Ishikawa (cell line): ENCODE measurements at regions not wholly inside any gene's neighbourhood (a gene's known extent, or its start where the extent isn't known, plus 50 kb on each side); places are given as distances from the start of the nearest gene placed in this dataset.

Experiments
- CEBPB ChIP-seq: IDR thresholded peaks from 2 replicates; pipeline ENCODE4 v1.6.1; 2012
- CREB1 ChIP-seq: IDR thresholded peaks from 2 replicates; pipeline ENCODE4 v1.6.1; 2012; ENCODE audit warnings: low read depth
- EGR1 ChIP-seq: IDR thresholded peaks from 2 replicates; pipeline ENCODE4 v1.6.1; 2012
- EP300 ChIP-seq: IDR thresholded peaks from 2 replicates; pipeline ENCODE4 v1.6.1; 2012; ENCODE audit warnings: borderline replicate concordance
- FOXM1 ChIP-seq: IDR thresholded peaks from 2 replicates; pipeline ENCODE4 v1.6.1; 2012; ENCODE audit warnings: low read depth, borderline replicate concordance
- NFIC ChIP-seq: IDR thresholded peaks from 2 replicates; pipeline ENCODE4 v1.6.1; 2012
- RAD21 ChIP-seq: IDR thresholded peaks from 2 replicates; pipeline ENCODE4 v1.6.1; 2012; ENCODE audit warnings: low read depth
- TAF1 ChIP-seq: IDR thresholded peaks from 2 replicates; pipeline ENCODE4 v1.6.1; 2012; ENCODE audit warnings: low read depth, mild to moderate bottlenecking
- TCF12 ChIP-seq: IDR thresholded peaks from 2 replicates; pipeline ENCODE4 v1.6.1; 2012; ENCODE audit warnings: low read depth
- TEAD4 ChIP-seq: IDR thresholded peaks from 2 replicates; pipeline ENCODE4 v1.6.1; 2012
- YY1 ChIP-seq: IDR thresholded peaks from 2 replicates; pipeline ENCODE4 v1.6.1; 2012; ENCODE audit warnings: low read depth
- ZBTB7A ChIP-seq: IDR thresholded peaks from 2 replicates; pipeline ENCODE4 v1.6.1; 2012; ENCODE audit warnings: low read depth
- TF ChIP-seq, protein P1 (sequence below): IDR thresholded peaks from 2 replicates; pipeline ENCODE4 v1.6.1; 2012
- TF ChIP-seq, protein P2 (sequence below): IDR thresholded peaks from 2 replicates; pipeline ENCODE4 v1.6.1; 2012
- TF ChIP-seq, protein P3 (sequence below): IDR thresholded peaks from 2 replicates; pipeline ENCODE4 v1.6.1; 2012; ENCODE audit warnings: low read depth, mild to moderate bottlenecking

DNA sequence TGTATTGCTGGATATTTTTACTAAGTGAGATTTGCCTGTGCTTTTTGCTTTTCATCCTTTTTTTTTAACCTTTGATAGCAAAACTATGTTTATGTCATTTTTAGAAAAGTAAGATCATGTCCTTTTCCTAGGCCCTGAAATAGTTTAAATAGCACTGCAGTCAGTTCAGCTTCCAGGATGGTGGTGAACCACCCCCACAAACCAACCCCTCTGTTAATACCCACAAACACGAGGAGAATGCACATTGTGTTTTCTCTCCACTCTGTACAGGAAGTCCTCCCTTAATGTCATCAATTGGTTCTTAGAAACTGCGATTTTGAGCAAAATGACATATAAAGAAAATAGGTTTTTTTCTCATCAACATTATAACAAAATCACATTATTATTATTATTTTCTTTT is 117.7 kb upstream of the DSCAM start:
- no peak for TF ChIP-seq YY1

DNA sequence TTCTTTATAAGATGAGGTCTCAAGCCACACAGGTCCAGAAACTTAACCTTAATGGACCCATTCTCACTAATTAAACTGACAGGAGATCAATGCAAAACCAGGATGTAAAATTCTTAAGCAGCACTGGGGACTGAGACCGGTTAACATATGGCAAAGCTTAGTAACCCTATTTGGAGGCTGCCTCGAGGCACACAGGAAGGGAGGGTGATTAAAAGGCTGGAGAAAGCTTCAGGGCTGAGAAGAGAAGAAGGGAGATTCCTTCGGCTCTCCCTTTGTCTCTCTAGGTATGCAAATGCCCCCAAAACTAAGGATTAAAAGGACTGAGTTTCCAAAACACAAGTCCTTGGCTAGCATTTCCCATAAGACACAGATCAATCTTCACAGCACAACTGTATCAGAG is 120.8 kb upstream of the DSCAM start:
- TF ChIP-seq FOXM1 (no peak), TCF12 (no peak), CEBPB (no peak), TEAD4 (no peak), CREB1 (no peak), ZBTB7A (no peak)
- TF ChIP-seq, protein P1, sequence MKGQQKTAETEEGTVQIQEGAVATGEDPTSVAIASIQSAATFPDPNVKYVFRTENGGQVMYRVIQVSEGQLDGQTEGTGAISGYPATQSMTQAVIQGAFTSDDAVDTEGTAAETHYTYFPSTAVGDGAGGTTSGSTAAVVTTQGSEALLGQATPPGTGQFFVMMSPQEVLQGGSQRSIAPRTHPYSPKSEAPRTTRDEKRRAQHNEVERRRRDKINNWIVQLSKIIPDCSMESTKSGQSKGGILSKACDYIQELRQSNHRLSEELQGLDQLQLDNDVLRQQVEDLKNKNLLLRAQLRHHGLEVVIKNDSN = no peak

DNA sequence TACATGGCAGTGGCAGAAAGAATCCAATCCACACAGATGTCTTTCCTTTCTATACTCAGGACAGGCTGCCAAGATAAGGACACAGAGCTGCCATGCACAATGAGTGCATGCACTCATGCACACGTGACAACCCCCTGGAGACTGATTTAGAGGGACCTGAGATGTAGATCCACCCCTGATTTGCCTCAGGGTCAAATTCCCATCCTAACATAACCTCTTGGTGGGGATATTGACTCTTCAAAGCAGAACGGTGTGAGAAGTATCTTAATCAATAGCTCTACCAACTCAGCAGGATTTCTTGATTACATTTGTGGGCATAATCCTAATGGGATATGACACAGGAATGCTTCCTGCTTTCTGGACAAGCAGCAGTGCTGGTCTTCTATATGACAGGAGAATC is 125.2 kb upstream of the DSCAM start:
- TF ChIP-seq CEBPB (no peak), TAF1 (no peak), TCF12 (no peak), ZBTB7A (no peak), RAD21 (no peak), NFIC (no peak), CREB1 (no peak), EGR1 (no peak), YY1 (no peak), FOXM1 (no peak)
- TF ChIP-seq, protein P2, sequence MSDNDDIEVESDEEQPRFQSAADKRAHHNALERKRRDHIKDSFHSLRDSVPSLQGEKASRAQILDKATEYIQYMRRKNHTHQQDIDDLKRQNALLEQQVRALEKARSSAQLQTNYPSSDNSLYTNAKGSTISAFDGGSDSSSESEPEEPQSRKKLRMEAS = no peak

DNA sequence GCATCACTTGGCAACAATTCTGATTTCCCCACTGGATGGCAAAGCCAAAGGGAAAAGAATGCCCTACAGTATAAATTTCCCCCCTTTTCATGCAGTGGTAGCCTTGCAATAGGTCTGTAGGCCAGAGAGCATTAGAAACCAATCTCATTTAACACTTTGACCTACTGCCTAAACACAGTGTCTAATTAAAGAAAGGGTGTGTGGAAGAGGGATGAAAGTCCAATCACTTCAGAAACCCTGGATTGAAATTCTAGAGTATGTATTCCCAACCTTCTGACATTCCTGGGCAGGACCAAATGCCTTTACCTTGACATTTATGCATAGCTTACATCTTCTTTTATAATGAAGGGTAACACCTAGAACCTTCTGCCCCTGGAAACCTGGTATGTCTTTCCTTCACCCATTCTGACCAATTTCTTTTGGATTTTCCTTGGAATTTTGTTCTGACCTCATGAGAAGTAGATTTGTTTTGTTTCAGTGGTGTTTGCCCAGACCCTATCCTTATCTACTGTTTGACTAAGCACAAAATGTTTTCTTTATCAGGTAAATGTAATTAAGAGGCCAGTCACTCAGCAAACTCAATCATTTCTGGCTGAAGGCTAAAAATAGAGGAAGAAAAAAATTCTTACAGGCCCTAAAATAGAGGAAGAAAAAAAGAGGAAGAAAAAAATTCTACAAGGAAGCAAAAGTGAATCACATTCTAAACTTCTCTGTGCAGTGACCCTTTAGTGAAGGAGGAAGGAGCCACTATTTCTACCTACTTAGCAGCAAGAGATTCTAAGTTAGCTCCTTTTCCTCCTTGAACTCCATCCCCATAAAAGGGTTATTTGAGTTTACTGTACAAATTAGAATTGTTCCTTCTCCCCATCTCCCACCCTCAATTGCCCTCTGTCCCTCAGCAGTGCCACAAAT is 129.5 kb upstream of the DSCAM start:
- no peak for TF ChIP-seq ZBTB7A
- no peak for TF ChIP-seq YY1
- TF ChIP-seq, protein P2 = no peak
- no peak for TF ChIP-seq CREB1
- TF ChIP-seq EP300 = no peak
- no peak for TF ChIP-seq FOXM1
- TF ChIP-seq CEBPB = no peak
- TF ChIP-seq, protein P1 = no peak
- TF ChIP-seq EGR1 = no peak
- TF ChIP-seq, protein P3, sequence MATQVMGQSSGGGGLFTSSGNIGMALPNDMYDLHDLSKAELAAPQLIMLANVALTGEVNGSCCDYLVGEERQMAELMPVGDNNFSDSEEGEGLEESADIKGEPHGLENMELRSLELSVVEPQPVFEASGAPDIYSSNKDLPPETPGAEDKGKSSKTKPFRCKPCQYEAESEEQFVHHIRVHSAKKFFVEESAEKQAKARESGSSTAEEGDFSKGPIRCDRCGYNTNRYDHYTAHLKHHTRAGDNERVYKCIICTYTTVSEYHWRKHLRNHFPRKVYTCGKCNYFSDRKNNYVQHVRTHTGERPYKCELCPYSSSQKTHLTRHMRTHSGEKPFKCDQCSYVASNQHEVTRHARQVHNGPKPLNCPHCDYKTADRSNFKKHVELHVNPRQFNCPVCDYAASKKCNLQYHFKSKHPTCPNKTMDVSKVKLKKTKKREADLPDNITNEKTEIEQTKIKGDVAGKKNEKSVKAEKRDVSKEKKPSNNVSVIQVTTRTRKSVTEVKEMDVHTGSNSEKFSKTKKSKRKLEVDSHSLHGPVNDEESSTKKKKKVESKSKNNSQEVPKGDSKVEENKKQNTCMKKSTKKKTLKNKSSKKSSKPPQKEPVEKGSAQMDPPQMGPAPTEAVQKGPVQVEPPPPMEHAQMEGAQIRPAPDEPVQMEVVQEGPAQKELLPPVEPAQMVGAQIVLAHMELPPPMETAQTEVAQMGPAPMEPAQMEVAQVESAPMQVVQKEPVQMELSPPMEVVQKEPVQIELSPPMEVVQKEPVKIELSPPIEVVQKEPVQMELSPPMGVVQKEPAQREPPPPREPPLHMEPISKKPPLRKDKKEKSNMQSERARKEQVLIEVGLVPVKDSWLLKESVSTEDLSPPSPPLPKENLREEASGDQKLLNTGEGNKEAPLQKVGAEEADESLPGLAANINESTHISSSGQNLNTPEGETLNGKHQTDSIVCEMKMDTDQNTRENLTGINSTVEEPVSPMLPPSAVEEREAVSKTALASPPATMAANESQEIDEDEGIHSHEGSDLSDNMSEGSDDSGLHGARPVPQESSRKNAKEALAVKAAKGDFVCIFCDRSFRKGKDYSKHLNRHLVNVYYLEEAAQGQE = no peak
- no peak for TF ChIP-seq TAF1
- TF ChIP-seq NFIC = no peak

DNA sequence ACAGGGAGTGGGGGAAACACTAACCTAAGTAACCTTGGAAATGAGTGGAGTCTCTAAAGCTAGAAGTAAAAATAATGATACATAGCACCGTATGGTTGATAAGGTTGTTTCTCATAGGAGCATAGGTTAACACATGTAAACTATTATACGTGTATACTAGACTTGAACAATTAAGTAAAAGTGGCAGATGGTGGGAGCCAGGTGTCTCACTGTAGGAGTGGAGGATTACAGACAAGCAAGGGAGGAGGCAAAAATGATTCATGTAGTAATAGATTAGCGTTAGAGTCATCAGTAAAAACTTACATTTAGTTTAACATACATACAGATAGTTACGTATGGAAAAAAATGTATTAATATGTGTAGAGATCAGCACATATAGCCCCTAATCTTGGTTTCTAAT is 138.4 kb upstream of the DSCAM start:
- TF ChIP-seq EGR1 = no peak
- TF ChIP-seq, protein P2 = no peak
- TF ChIP-seq ZBTB7A = no peak
- no peak for TF ChIP-seq CREB1
- no peak for TF ChIP-seq TCF12
- TF ChIP-seq, protein P3 = no peak
- TF ChIP-seq, protein P1 = no peak
- TF ChIP-seq TAF1 = no peak
- no peak for TF ChIP-seq RAD21
- TF ChIP-seq FOXM1 = no peak
- TF ChIP-seq TEAD4 = no peak
- TF ChIP-seq EP300 = no peak

DNA sequence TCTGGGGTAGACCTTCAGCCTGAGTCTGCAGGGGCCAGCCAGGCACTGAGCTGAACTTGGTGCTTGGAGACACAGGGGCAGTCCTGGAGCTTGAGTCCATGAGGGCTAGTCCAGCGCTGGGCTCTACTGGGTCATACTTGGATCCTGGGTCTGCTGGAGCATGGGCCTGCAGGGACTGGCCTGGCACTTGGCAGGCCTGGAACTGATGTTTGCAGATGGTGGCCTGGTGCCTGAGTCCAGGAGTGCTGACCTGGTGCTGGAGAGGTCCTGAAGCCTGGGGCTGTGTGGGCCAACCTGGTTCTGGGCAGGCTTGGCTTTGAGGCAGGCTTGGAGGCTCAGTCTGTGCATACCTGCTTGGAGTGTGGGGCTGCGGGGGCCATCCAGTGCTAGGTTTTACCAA is 143.4 kb upstream of the DSCAM start:
- TF ChIP-seq TEAD4 = no peak
- TF ChIP-seq YY1 = no peak
- TF ChIP-seq TCF12 = no peak
- TF ChIP-seq, protein P2 = no peak
- no peak for TF ChIP-seq TAF1
- no peak for TF ChIP-seq EP300
